ENCODE measurements at regions not wholly inside any gene's neighbourhood (a gene's known extent, or its start where the extent isn't known, plus 50 kb on each side); places are given as distances from the start of the nearest gene placed in this dataset.

DNA sequence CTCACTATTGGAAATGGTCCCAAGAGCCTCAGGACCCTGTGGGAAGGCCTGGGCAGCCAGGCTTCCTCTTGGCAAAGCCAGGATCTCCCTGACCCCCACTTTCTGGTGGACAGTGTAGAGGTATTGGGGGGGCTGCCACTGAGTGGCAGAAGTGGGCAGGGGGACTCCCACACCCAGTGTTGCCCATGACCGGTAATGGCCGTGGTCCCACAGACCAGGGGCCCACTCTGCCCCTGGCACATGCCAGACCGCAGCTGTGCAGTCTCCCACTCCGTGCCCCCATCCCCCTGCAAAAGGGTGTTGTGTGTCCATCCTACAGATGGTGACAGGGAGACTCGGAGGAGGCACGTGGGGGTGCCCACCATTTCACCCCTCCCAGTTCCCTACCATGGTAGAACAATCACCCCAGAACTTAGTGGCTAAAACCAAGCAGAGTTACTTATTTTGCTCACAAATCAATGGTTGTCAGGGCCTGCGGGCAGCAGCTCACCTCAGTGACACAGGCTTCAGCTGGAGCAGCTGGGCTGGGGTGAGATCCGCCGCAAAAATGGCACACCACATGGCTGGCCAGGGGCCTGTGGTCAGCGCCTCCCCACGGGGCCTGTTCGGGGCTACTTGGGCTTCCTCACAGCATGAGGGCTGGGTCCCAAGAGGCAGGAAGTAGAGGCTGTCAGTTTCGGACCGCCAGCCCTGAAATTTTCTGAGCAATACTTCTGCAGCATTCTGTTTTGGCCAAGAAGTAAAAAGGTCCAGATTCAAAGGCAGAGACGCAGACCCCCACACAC lies 59.0 kb upstream of the ZNF469 start:
- H3K9ac ChIP-seq (ENCODE audit: low read depth, low read length), result no peak overlapping the region
- no peak for DNase-seq
- no peaks in the 10 kb centered on the region for H3K4me1 ChIP-seq (ENCODE audit: insufficient read depth, low read length)
- no peak for TF ChIP-seq EZH2 (IDR thresholded peaks at IDR 0.05; ENCODE audit: borderline replicate concordance, low read depth, low read length, severe bottlenecking)
- TF ChIP-seq, protein P1, sequence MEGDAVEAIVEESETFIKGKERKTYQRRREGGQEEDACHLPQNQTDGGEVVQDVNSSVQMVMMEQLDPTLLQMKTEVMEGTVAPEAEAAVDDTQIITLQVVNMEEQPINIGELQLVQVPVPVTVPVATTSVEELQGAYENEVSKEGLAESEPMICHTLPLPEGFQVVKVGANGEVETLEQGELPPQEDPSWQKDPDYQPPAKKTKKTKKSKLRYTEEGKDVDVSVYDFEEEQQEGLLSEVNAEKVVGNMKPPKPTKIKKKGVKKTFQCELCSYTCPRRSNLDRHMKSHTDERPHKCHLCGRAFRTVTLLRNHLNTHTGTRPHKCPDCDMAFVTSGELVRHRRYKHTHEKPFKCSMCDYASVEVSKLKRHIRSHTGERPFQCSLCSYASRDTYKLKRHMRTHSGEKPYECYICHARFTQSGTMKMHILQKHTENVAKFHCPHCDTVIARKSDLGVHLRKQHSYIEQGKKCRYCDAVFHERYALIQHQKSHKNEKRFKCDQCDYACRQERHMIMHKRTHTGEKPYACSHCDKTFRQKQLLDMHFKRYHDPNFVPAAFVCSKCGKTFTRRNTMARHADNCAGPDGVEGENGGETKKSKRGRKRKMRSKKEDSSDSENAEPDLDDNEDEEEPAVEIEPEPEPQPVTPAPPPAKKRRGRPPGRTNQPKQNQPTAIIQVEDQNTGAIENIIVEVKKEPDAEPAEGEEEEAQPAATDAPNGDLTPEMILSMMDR (IDR thresholded peaks at IDR 0.05; ENCODE audit: borderline replicate concordance, extremely low read depth, low read length, poor library complexity, severe bottlenecking), result no peak
- no peaks in the 10 kb centered on the region; the same call in 1 of the 2 replicates for H4K20me1 ChIP-seq (ENCODE audit: insufficient read depth, low read length)
- no peak overlapping the region for H2AFZ ChIP-seq (ENCODE audit: low read depth, low read length)
- H3K4me2 ChIP-seq (ENCODE audit: insufficient read depth, low read length), result no peak overlapping the region
- no peaks in the 10 kb centered on the region for H3K36me3 ChIP-seq (ENCODE audit: insufficient read depth, low read length)
- no peaks in the 10 kb centered on the region for H3K79me2 ChIP-seq (ENCODE audit: insufficient read depth, low read length)
- no peak for ATAC-seq (ENCODE audit: insufficient read depth, low read depth)
- H3K27me3 ChIP-seq (ENCODE audit: insufficient read depth, low read length, poor library complexity), result no peaks in the 10 kb centered on the region
- H3K27ac ChIP-seq (ENCODE audit: low read length), result no peak overlapping the region
- H3K9me3 ChIP-seq (ENCODE audit: insufficient read depth, low read length, severe bottlenecking), result no peaks in the 10 kb centered on the region
- H3K4me3 ChIP-seq (ENCODE audit: low read depth in 1 of 2, low read length in 2 of 2), result no peak overlapping the region

DNA sequence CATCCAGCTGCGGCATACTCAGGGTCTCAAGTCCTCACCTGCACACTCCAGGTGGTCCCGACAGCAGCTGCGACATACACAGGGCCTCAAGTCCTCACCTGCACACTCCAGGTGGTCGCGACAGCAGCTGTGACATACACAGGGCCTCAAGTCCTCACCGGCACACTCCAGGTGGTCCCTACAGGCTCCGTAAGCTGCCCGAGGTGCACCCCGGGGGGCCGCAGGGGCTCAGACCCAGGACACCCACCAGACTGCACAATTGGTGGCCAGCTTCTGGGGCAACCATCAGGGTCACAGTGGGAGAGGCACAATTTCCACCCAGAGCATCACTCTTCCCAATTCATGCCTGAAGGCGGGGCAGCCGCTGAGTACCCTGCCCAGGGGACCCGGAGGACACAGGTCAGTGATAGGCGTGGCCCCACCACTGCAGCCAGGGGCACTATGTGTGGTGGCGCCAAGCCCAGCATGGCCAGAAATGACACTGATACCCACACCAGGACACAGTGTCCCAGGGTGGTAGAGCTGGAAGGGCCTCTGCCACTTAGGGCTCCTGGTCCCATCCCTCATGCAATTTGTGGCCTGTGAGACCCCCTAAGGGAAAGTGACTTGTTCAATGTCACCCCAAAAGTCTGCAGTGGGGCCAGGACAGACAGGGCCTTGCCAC lies 57.5 kb upstream of the ZNF469 start:
- Histone ChIP-seq H4K20me1 (ENCODE audit: insufficient read depth, low read length) (no peaks in the 10 kb centered on the region; the same call in 1 of the 2 replicates), H3K9ac (ENCODE audit: low read depth, low read length) (no peak overlapping the region), H3K27me3 (ENCODE audit: insufficient read depth, low read length, poor library complexity) (no peaks in the 10 kb centered on the region), H2AFZ (ENCODE audit: low read depth, low read length) (no peak overlapping the region), H3K4me2 (ENCODE audit: insufficient read depth, low read length) (no peak overlapping the region), H3K27ac (ENCODE audit: low read length) (no peak overlapping the region), H3K4me1 (ENCODE audit: insufficient read depth, low read length) (no peaks in the 10 kb centered on the region), H3K79me2 (ENCODE audit: insufficient read depth, low read length) (no peaks in the 10 kb centered on the region), H3K36me3 (ENCODE audit: insufficient read depth, low read length) (no peaks in the 10 kb centered on the region), H3K9me3 (ENCODE audit: insufficient read depth, low read length, severe bottlenecking) (no peaks in the 10 kb centered on the region), H3K4me3 (ENCODE audit: low read depth in 1 of 2, low read length in 2 of 2) (no peak overlapping the region)
- ATAC-seq (ENCODE audit: insufficient read depth, low read depth) (no peak), DNase-seq (no peak)
- TF ChIP-seq, protein P1 (IDR thresholded peaks at IDR 0.05; ENCODE audit: borderline replicate concordance, extremely low read depth, low read length, poor library complexity, severe bottlenecking), result no peak
- TF ChIP-seq EZH2 (IDR thresholded peaks at IDR 0.05; ENCODE audit: borderline replicate concordance, low read depth, low read length, severe bottlenecking), result no peak

- Histone ChIP-seq H4K20me1 (ENCODE audit: insufficient read depth, low read length) (no peaks in the 10 kb centered on the region; the same call in 1 of the 2 replicates), H3K4me1 (ENCODE audit: insufficient read depth, low read length) (no peaks in the 10 kb centered on the region), H3K9ac (ENCODE audit: low read depth, low read length) (no peak overlapping the region), H2AFZ (ENCODE audit: low read depth, low read length) (no peak overlapping the region), H3K4me2 (ENCODE audit: insufficient read depth, low read length) (no peak overlapping the region), H3K9me3 (ENCODE audit: insufficient read depth, low read length, severe bottlenecking) (peaks cover 1% of the 10 kb centered on the region), H3K79me2 (ENCODE audit: insufficient read depth, low read length) (no peaks in the 10 kb centered on the region), H3K4me3 (ENCODE audit: low read depth in 1 of 2, low read length in 2 of 2) (no peak overlapping the region), H3K27ac (ENCODE audit: low read length) (no peak overlapping the region), H3K27me3 (ENCODE audit: insufficient read depth, low read length, poor library complexity) (no peaks in the 10 kb centered on the region), H3K36me3 (ENCODE audit: insufficient read depth, low read length) (no peaks in the 10 kb centered on the region)
- no peak for TF ChIP-seq EZH2 (IDR thresholded peaks at IDR 0.05; ENCODE audit: borderline replicate concordance, low read depth, low read length, severe bottlenecking)
- TF ChIP-seq, protein P1 (IDR thresholded peaks at IDR 0.05; ENCODE audit: borderline replicate concordance, extremely low read depth, low read length, poor library complexity, severe bottlenecking), result no peak
- ATAC-seq (ENCODE audit: insufficient read depth, low read depth), result no peak
- DNase-seq, result no peak
Measured at GRCh38 chr16:88325976-88326375, 56.8 kb upstream of the ZNF469 start.
